ENCODE measurements at regions not wholly inside any gene's neighbourhood (a gene's known extent, or its start where the extent isn't known, plus 50 kb on each side); places are given as distances from the start of the nearest gene placed in this dataset.

GRCh38 chr14:105864116-105864515, 337.7 kb downstream of the TMEM121 start:
- TF ChIP-seq ZMAT3 (CRISPR knock-in tag; conservative IDR thresholded peaks at IDR 0.05) (no peak), SIN3A (IDR thresholded peaks at IDR 0.05; ENCODE audit: borderline replicate concordance, low read depth, low read length) (no peak), CTCF (CRISPR knock-in tag; IDR thresholded peaks at IDR 0.05) (no peak), ZMYM3 (CRISPR knock-in tag; IDR thresholded peaks at IDR 0.05) (no peak), GLI4 (CRISPR knock-in tag; IDR thresholded peaks at IDR 0.05; ENCODE audit: borderline replicate concordance) (no peak), ZFP36 (IDR thresholded peaks at IDR 0.05; ENCODE audit: borderline replicate concordance, low read depth, low read length, partially characterized antibody) (no peak), ZNF24 (IDR thresholded peaks at IDR 0.05) (no peak), NR1H2 (CRISPR knock-in tag; IDR thresholded peaks at IDR 0.05; ENCODE audit: borderline replicate concordance, low read depth) (no peak)

Data from HepG2 (cell line).